Endodermal cell (in vitro differentiated cells): ENCODE measurements at regions not wholly inside any gene's neighbourhood (a gene's known extent, or its start where the extent isn't known, plus 50 kb on each side); places are given as distances from the start of the nearest gene placed in this dataset.
A peak's percentile ranks its signal among the peaks of the same experiment; 100 is the strongest.

Source experiments
- DNase-seq: peaks from one replicate; pipeline ENCODE4 v3.0.0-alpha.2; 2017
- H3K27ac ChIP-seq: 2 replicates; pipeline ENCODE4 v1.5.1; 2013; ENCODE audit warnings: mild to moderate bottlenecking, low read depth, low read length, moderate library complexity
- H3K27me3 ChIP-seq: 2 replicates; pipeline ENCODE4 v1.6.1; 2013; ENCODE audit warnings: mild to moderate bottlenecking, low read length, moderate library complexity; ENCODE audit not compliant: insufficient read depth, control insufficient read depth, poor library complexity, severe bottlenecking
- H3K36me3 ChIP-seq: 2 replicates; pipeline ENCODE4 v1.7.0; 2013; ENCODE audit warnings: mild to moderate bottlenecking, low read length, moderate library complexity; ENCODE audit not compliant: control insufficient read depth, insufficient read depth
- H3K4me1 ChIP-seq: one replicate; pipeline ENCODE4 v1.7.0; 2013; ENCODE audit warnings: low read length; ENCODE audit not compliant: control insufficient read depth, insufficient read depth
- H3K4me3 ChIP-seq: 2 replicates; pipeline ENCODE4 v1.5.1; 2013; ENCODE audit warnings: mild to moderate bottlenecking, low read length, moderate library complexity
- H3K9ac ChIP-seq: 2 replicates; pipeline ENCODE4 v1.6.1; 2013; ENCODE audit warnings: mild to moderate bottlenecking, low read length, moderate library complexity; ENCODE audit not compliant: poor library complexity, severe bottlenecking; ENCODE audit errors: extremely low read depth
- H3K9me3 ChIP-seq: 2 replicates; pipeline ENCODE4 v1.6.1; 2013; ENCODE audit warnings: mild to moderate bottlenecking, low read length, moderate library complexity; ENCODE audit not compliant: control insufficient read depth
- H3K27ac Mint-ChIP-seq: 2 replicates; pipeline ENCODE4 v1.8.0; 2020; ENCODE audit warnings: mixed read lengths
- H3K27me3 Mint-ChIP-seq: 2 replicates; pipeline ENCODE4 v1.8.0; 2021; ENCODE audit warnings: mild to moderate bottlenecking, mixed read lengths; ENCODE audit not compliant: insufficient read depth
- H3K36me3 Mint-ChIP-seq: 2 replicates; pipeline ENCODE4 v1.8.0; 2020; ENCODE audit warnings: low read depth, mixed read lengths
- H3K4me1 Mint-ChIP-seq: 2 replicates; pipeline ENCODE4 v1.8.0; 2020; ENCODE audit warnings: mixed read lengths
- H3K4me3 Mint-ChIP-seq: 2 replicates; pipeline ENCODE4 v1.8.0; 2020; ENCODE audit warnings: mild to moderate bottlenecking, moderate library complexity, mixed read lengths
- H3K9me3 Mint-ChIP-seq: 2 replicates; pipeline ENCODE4 v1.8.0; 2020; ENCODE audit warnings: mild to moderate bottlenecking, mixed read lengths
- WGBS, 2 experiments: methylation state at CpG; one replicate each; pipeline versions ENCODE4 v1.1.5 to v1.1.7; 2013; ENCODE audit warnings: missing lambda C conversion rate in 2 of 2, mixed read lengths in 1 of 2; ENCODE audit not compliant: insufficient coverage in 1 of 2, insufficient read length in 1 of 2; 5-methylcytosine and 5-hydroxymethylcytosine counted together
- TF ChIP-seq, protein P1 (sequence below): fragments of 200-600 bp; sonication (generic); conservative IDR thresholded peaks from 2 replicates; pipeline ENCODE4 v1.5.0; 2021; ENCODE audit warnings: antibody characterized with exemption, mild to moderate bottlenecking

GRCh38 chr4:18961879-18962278 is 940.3 kb upstream of the LCORL start:
- no peaks in the 10 kb centered on the region for H3K27me3 Mint-ChIP-seq
- H3K9me3 Mint-ChIP-seq = peaks cover 31% of the 10 kb centered on the region
- DNase-seq = no peak
- Histone ChIP-seq H3K27me3 (no peaks in the 10 kb centered on the region), H3K9ac (no peak overlapping the region), H3K9me3 (peaks cover 8% of the 10 kb centered on the region), H3K36me3 (no peaks in the 10 kb centered on the region), H3K4me1 (no peaks in the 10 kb centered on the region), H3K27ac (no peak overlapping the region), H3K4me3 (peak overlapping the region; percentile 41)
- peaks cover 2% of the 10 kb centered on the region for H3K36me3 Mint-ChIP-seq
- H3K4me1 Mint-ChIP-seq = peaks cover 8% of the 10 kb centered on the region
- H3K27ac Mint-ChIP-seq = no peak overlapping the region
- TF ChIP-seq, protein P1, sequence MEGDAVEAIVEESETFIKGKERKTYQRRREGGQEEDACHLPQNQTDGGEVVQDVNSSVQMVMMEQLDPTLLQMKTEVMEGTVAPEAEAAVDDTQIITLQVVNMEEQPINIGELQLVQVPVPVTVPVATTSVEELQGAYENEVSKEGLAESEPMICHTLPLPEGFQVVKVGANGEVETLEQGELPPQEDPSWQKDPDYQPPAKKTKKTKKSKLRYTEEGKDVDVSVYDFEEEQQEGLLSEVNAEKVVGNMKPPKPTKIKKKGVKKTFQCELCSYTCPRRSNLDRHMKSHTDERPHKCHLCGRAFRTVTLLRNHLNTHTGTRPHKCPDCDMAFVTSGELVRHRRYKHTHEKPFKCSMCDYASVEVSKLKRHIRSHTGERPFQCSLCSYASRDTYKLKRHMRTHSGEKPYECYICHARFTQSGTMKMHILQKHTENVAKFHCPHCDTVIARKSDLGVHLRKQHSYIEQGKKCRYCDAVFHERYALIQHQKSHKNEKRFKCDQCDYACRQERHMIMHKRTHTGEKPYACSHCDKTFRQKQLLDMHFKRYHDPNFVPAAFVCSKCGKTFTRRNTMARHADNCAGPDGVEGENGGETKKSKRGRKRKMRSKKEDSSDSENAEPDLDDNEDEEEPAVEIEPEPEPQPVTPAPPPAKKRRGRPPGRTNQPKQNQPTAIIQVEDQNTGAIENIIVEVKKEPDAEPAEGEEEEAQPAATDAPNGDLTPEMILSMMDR = no peak
- no peak overlapping the region for H3K4me3 Mint-ChIP-seq

DNA sequence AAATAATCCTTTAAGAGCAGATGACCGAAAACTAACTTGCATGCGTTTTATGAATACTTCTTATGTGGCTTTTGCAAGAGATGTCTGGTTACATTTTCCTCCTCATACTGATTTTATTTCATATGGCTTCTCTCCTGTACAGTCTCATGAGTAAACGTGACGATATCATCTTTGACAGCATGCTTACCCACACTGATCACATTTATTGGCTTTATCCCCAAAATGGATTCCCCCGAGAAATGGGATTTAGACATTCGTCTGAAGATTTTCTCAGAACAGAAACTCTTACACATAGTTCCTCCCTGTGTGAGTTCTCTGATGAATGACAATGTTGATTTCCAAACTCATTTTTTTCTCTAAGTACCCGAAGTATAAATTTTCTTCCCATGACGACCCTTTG is 939.7 kb upstream of the LCORL start:
- no peak overlapping the region for H3K27ac ChIP-seq
- WGBS, 2 experiments = 93% methylated on average over 8 of the region's 8 CpGs
- peak overlapping the region; percentile 41 for H3K4me3 ChIP-seq
- DNase-seq = no peak
- H3K27me3 ChIP-seq = no peaks in the 10 kb centered on the region
- Mint-ChIP-seq H3K9me3 (peaks cover 31% of the 10 kb centered on the region), H3K4me3 (no peak overlapping the region), H3K4me1 (peaks cover 8% of the 10 kb centered on the region), H3K27me3 (no peaks in the 10 kb centered on the region), H3K27ac (no peak overlapping the region), H3K36me3 (peaks cover 2% of the 10 kb centered on the region)
- H3K9ac ChIP-seq = no peak overlapping the region
- H3K9me3 ChIP-seq = peaks cover 8% of the 10 kb centered on the region
- no peaks in the 10 kb centered on the region for H3K4me1 ChIP-seq
- TF ChIP-seq, protein P1 = no peak
- H3K36me3 ChIP-seq = no peaks in the 10 kb centered on the region

DNA sequence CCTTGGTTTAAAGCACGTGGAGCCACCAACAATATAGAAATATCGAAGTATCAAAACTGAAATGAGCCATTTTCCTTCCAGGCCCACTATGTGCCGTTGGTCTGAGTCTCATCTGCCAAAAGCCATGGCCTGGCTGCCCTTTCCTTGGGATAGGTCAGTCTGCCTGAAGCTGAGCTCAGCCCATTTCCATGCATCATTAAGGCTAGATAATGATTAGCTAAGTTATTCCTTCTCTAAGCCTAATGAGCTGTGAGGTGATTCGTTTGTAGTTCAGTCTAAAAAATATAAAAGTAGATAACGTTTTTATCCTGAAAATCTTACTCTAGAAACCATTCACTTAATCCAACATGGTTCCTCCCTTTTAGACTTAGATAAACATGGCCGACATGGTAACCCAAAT is 936.2 kb upstream of the LCORL start:
- no peaks in the 10 kb centered on the region for H3K4me1 ChIP-seq
- no peak overlapping the region for H3K27ac ChIP-seq
- no peaks in the 10 kb centered on the region for H3K36me3 ChIP-seq
- WGBS, 2 experiments = 86 to 94% methylated on average over 4 to 6 of the region's 6 CpGs
- H3K27ac Mint-ChIP-seq = no peak overlapping the region
- no peak for DNase-seq
- H3K4me1 Mint-ChIP-seq = peaks cover 8% of the 10 kb centered on the region
- H3K9me3 ChIP-seq = no peaks in the 10 kb centered on the region
- no peaks in the 10 kb centered on the region for H3K36me3 Mint-ChIP-seq
- no peak overlapping the region for H3K9ac ChIP-seq
- H3K4me3 ChIP-seq = no peak overlapping the region
- no peak overlapping the region for H3K4me3 Mint-ChIP-seq
- TF ChIP-seq, protein P1 = no peak
- H3K27me3 ChIP-seq = no peaks in the 10 kb centered on the region
- peaks cover 18% of the 10 kb centered on the region for H3K9me3 Mint-ChIP-seq
- no peaks in the 10 kb centered on the region for H3K27me3 Mint-ChIP-seq
